Sigmoid colon (tissue), 6 donors: ENCODE measurements at regions not wholly inside any gene's neighbourhood (a gene's known extent, or its start where the extent isn't known, plus 50 kb on each side); places are given as distances from the start of the nearest gene placed in this dataset.
A peak's percentile ranks its signal among the peaks of the same experiment; 100 is the strongest.

Source experiments
- DNase-seq: peaks from one replicate; pipeline ENCODE4 v3.0.0-alpha.2; 2019
- H3K27ac ChIP-seq, 4 donors: fragments of 200-600 bp; sonication (generic); one replicate each; pipeline ENCODE4 v1.5.1; 2016 to 2019; ENCODE audit warnings: mild to moderate bottlenecking in 1 of 4
- H3K27me3 ChIP-seq, 3 donors: fragments of 200-600 bp; sonication (generic); one replicate each; pipeline ENCODE4 v1.5.1; 2019; ENCODE audit warnings: mild to moderate bottlenecking in 1 of 3
- H3K36me3 ChIP-seq, 4 donors: fragments of 200-600 bp; sonication (generic); one replicate each; pipeline ENCODE4 v1.5.1; 2016 to 2019
- H3K4me1 ChIP-seq, 4 donors: fragments of 200-600 bp; sonication (generic); one replicate each; pipeline ENCODE4 v1.5.1; 2017 to 2019
- H3K4me3 ChIP-seq, 4 donors: fragments of 200-600 bp; sonication (generic); one replicate each; pipeline ENCODE4 v1.5.1; 2017 to 2019; ENCODE audit warnings: mild to moderate bottlenecking in 2 of 4, moderate library complexity in 1 of 4
- H3K9me3 ChIP-seq, 4 donors: fragments of 200-600 bp in 3 of 4; sonication (generic) in 3 of 4; one replicate each; pipeline versions ENCODE4 v1.5.1 to v1.6.1; 2013 to 2019
- EP300 ChIP-seq, 4 donors: sonication (generic); formaldehyde crosslinking; IDR thresholded peaks; one replicate each; pipeline ENCODE4 v1.6.1; 2017; ENCODE audit warnings: antibody characterized with exemption in 4 of 4
- POLR2A ChIP-seq, 2 donors: fragments of 450-650 bp; IDR thresholded peaks; one replicate each; pipeline ENCODE4 v1.6.1; 2016; ENCODE audit warnings: antibody characterized with exemption in 2 of 2, mild to moderate bottlenecking in 2 of 2, moderate library complexity in 2 of 2
- POLR2AphosphoS5 ChIP-seq, 4 donors: sonication (generic); formaldehyde crosslinking; IDR thresholded peaks; one replicate each; pipeline ENCODE4 v1.6.1; 2017; ENCODE audit warnings: antibody characterized with exemption in 4 of 4
- WGBS, 2 donors: extraction: QIAGEN DNeasy Blood & Tissue Kit; methylation state at CpG; one replicate each; pipeline ENCODE4 v1.1.7; 2013; 5-methylcytosine and 5-hydroxymethylcytosine counted together
- intact Hi-C: fragments of 100-400 bp; cut with DNase I; formaldehyde crosslinking; loops from one replicate; pipeline ENCODE4 v1.15.1; 2023
- TF ChIP-seq, protein P1 (sequence below), 4 experiments: fragments of 450-650 bp in 3 of 4; fragments of 200-600 bp in 1 of 4; IDR thresholded peaks; one replicate each; pipeline ENCODE4 v1.5.1; 2016 to 2019; ENCODE audit warnings: antibody characterized with exemption in 4 of 4, mild to moderate bottlenecking in 3 of 4, moderate library complexity in 2 of 4
- donor health status: healthy with polysubstance abuse.
- donor health status: healthy.

DNA sequence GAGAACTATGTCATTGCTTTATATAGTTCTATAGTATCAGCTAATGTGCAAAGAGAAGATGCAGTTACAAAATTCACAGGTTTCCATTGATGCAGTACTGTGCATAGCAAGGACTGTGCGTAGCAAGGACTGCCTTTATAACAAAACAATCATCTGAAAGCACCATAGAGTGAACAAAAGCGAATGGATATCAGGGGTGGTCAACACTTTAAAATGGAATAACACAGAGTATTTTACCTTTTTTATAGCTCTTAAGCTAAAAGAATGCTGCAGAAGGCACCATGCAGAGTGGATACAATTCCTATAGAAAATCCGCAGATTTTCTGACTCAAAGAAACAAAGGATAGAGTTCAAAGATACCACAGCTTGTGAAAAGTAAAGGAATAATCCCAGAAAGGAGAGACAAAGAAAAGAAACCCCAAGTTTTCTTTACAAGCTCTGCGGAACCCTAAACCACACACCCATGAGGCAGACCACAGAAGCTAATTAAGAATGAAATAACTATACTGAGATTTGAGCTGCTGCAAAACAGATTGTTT, 229.9 kb upstream of the DTNA start:
- 67 to 69% methylated on average over 4 of the region's 4 CpGs for WGBS, 2 donors
- H3K27me3 ChIP-seq = no peaks in the 10 kb centered on the region
- no peak overlapping the region for H3K4me3 ChIP-seq
- H3K36me3 ChIP-seq = no peaks in the 10 kb centered on the region
- no peaks in the 10 kb centered on the region for H3K4me1 ChIP-seq
- H3K27ac ChIP-seq = no peak overlapping the region
- no peak for TF ChIP-seq EP300 (IDR thresholded peaks at IDR 0.05)
- TF ChIP-seq POLR2A (IDR thresholded peaks at IDR 0.05) = no peak
- no peak for TF ChIP-seq POLR2AphosphoS5 (IDR thresholded peaks at IDR 0.05)
- TF ChIP-seq, protein P1, sequence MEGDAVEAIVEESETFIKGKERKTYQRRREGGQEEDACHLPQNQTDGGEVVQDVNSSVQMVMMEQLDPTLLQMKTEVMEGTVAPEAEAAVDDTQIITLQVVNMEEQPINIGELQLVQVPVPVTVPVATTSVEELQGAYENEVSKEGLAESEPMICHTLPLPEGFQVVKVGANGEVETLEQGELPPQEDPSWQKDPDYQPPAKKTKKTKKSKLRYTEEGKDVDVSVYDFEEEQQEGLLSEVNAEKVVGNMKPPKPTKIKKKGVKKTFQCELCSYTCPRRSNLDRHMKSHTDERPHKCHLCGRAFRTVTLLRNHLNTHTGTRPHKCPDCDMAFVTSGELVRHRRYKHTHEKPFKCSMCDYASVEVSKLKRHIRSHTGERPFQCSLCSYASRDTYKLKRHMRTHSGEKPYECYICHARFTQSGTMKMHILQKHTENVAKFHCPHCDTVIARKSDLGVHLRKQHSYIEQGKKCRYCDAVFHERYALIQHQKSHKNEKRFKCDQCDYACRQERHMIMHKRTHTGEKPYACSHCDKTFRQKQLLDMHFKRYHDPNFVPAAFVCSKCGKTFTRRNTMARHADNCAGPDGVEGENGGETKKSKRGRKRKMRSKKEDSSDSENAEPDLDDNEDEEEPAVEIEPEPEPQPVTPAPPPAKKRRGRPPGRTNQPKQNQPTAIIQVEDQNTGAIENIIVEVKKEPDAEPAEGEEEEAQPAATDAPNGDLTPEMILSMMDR (IDR thresholded peaks at IDR 0.05) = no peak
- intact Hi-C loops = no loop called here
- no peak for DNase-seq
- H3K9me3 ChIP-seq = no peaks in the 10 kb centered on the region

DNA sequence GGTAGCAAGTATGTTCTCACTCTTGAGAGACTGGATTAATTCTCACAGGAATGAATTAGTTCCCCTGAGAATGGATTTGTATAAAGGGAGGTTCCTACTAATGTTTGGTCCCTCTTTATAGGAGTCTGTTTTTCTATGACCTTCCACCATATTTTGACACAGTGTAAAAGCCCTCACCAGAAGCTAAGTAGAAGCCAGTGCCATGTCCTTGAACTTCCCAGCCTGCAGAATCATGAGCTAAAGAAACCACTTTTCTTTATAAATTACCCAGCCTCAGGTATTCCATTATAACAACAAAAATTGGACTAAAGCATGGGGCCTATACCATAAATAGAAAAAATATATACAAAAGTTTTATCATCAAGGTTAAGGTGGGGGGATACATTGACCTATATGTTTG, 227.9 kb upstream of the DTNA start:
- intact Hi-C loops = no loop called here
- no peaks in the 10 kb centered on the region for H3K9me3 ChIP-seq
- no peaks in the 10 kb centered on the region for H3K27me3 ChIP-seq
- no peak for DNase-seq
- H3K4me3 ChIP-seq = no peak overlapping the region
- H3K36me3 ChIP-seq = no peaks in the 10 kb centered on the region
- no peaks in the 10 kb centered on the region for H3K4me1 ChIP-seq
- no peak for TF ChIP-seq POLR2AphosphoS5 (IDR thresholded peaks at IDR 0.05)
- TF ChIP-seq EP300 (IDR thresholded peaks at IDR 0.05) = no peak
- TF ChIP-seq POLR2A (IDR thresholded peaks at IDR 0.05) = no peak
- TF ChIP-seq, protein P1 (IDR thresholded peaks at IDR 0.05) = no peak
- H3K27ac ChIP-seq = no peak overlapping the region

DNA sequence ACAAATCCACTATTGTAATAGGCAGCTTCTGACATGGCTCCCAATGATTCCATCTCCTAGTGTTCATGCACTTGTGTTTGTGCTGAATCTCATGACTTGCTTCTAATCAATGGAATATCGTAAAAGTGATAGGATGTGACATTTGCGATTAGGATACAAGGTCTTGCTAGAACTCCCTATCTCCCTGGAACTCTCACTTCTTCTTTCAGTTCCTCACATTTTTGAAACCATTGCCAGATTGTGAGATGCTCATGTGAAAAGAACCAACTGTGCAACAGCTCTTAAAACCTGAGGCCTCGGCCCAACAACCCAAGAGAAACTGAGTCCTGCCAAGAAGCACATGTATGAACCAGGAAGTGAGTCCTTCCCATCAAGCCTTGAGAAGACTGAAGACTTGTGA, 226.9 kb upstream of the DTNA start:
- H3K4me1 ChIP-seq = no peaks in the 10 kb centered on the region
- no peak overlapping the region for H3K27ac ChIP-seq
- no peaks in the 10 kb centered on the region for H3K36me3 ChIP-seq
- H3K27me3 ChIP-seq = no peaks in the 10 kb centered on the region
- WGBS, 2 donors = 86 to 88% methylated on average over 3 of the region's 3 CpGs
- no peak for DNase-seq
- H3K9me3 ChIP-seq = no peaks in the 10 kb centered on the region
- H3K4me3 ChIP-seq = no peak overlapping the region
- intact Hi-C loops = no loop called here
- TF ChIP-seq POLR2AphosphoS5 (IDR thresholded peaks at IDR 0.05) = no peak
- TF ChIP-seq EP300 (IDR thresholded peaks at IDR 0.05) = no peak
- TF ChIP-seq, protein P1 (IDR thresholded peaks at IDR 0.05) = no peak
- no peak for TF ChIP-seq POLR2A (IDR thresholded peaks at IDR 0.05)

DNA sequence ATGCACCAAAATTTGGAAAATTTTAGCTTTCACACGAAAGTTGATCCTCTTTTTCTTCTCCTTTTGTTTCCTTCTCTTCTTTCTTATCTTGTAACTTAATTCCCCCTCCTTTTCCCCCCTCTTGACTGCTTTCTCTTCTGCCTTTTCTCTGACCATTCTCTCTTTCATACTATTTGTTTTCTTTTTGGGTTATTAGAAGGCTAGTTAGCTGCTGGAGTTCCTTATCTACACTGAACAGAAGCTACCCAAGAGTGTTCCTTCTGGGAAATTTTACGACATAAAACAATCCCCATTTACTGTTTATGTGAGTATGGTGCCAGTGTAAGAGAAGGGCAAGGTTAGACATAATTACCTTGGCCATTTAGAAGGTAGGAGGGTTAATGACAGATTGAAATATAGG, 218.4 kb upstream of the DTNA start:
- intact Hi-C loops = loop anchor here (5.0 kb wide), 3 partner anchors 101 to 301 kb away; no protein-coding TSS in a partner anchor
- no peaks in the 10 kb centered on the region for H3K9me3 ChIP-seq
- 30 to 33% methylated on average over 2 of the region's 2 CpGs for WGBS, 2 donors

DNA sequence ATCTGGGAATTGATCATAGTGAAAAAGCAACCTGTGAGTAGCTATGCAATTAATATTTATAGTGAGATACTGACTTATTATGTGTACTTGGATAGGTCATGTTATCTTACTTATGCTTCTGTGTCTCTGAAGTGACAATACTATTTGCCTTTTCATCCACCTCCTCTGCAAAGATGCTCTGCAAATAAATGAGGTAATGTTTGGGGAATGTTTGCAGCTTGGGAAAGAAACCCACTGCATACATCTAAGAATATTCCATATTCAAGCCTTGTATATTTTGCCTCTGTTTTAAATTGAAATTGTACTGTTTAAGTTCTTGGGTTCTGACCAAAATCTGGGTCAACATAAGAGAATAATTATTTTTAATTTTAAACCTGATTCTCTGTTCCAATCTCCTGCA, 217.4 kb upstream of the DTNA start:
- Histone ChIP-seq H3K9me3 (no peaks in the 10 kb centered on the region), H3K4me3 (peak overlapping the region; percentile 43 to 73 (median 60)), H3K27ac (peak overlapping the region; percentile 79 to 85 (median 81)), H3K36me3 (no peaks in the 10 kb centered on the region), H3K27me3 (no peaks in the 10 kb centered on the region), H3K4me1 (peaks cover 0 to 12% (median 2%) of the 10 kb centered on the region in 4 donors)
- intact Hi-C loops = loop anchor here (5.0 kb wide), 3 partner anchors 100 to 300 kb away; no protein-coding TSS in a partner anchor
- TF ChIP-seq EP300 (IDR thresholded peaks at IDR 0.05) (no peak), POLR2A (IDR thresholded peaks at IDR 0.05) (no peak), POLR2AphosphoS5 (IDR thresholded peaks at IDR 0.05) (no peak)
- TF ChIP-seq, protein P1 (IDR thresholded peaks at IDR 0.05) = no peak
- no peak for DNase-seq

More for the DNA sequence above, 218.4 kb upstream of the DTNA start:
- H3K36me3 ChIP-seq = no peaks in the 10 kb centered on the region
- DNase-seq = no peak
- peaks cover 0 to 12% (median 2%) of the 10 kb centered on the region in 4 donors for H3K4me1 ChIP-seq
- TF ChIP-seq POLR2AphosphoS5 (IDR thresholded peaks at IDR 0.05) = no peak
- no peak overlapping the region for H3K4me3 ChIP-seq
- H3K27ac ChIP-seq = no peak overlapping the region
- H3K27me3 ChIP-seq = no peaks in the 10 kb centered on the region
